Mesodermal cell (in vitro differentiated cells): ENCODE measurements at regions not wholly inside any gene's neighbourhood (a gene's known extent, or its start where the extent isn't known, plus 50 kb on each side); places are given as distances from the start of the nearest gene placed in this dataset.

Source experiments
- H3K27ac ChIP-seq: 2 replicates; pipeline ENCODE4 v1.7.0; 2013; ENCODE audit warnings: mild to moderate bottlenecking, low read depth, low read length, moderate library complexity; ENCODE audit not compliant: severe bottlenecking
- H3K36me3 ChIP-seq: 2 replicates; pipeline ENCODE4 v1.7.1; 2013; ENCODE audit warnings: mild to moderate bottlenecking, low read length, moderate library complexity; ENCODE audit not compliant: control insufficient read depth, insufficient read depth
- H3K4me1 ChIP-seq: one replicate; pipeline ENCODE4 v1.7.1; 2013; ENCODE audit warnings: mild to moderate bottlenecking, low read length; ENCODE audit not compliant: insufficient read depth, control insufficient read depth, poor library complexity, severe bottlenecking
- H3K4me3 ChIP-seq: 2 replicates; pipeline ENCODE4 v1.7.0; 2013; ENCODE audit warnings: low read length, control low read depth, mild to moderate bottlenecking; ENCODE audit not compliant: insufficient read depth, poor library complexity, severe bottlenecking; ENCODE audit errors: extremely low read depth
- H3K9me3 ChIP-seq: 2 replicates; pipeline ENCODE4 v1.7.1; 2013; ENCODE audit warnings: mild to moderate bottlenecking, low read length, moderate library complexity; ENCODE audit not compliant: control insufficient read depth
- WGBS, 2 experiments: methylation state at CpG; one replicate each; pipeline ENCODE4 v1.1.5; 2013; ENCODE audit warnings: missing lambda C conversion rate in 2 of 2; ENCODE audit not compliant: insufficient coverage in 2 of 2; 5-methylcytosine and 5-hydroxymethylcytosine counted together

DNA sequence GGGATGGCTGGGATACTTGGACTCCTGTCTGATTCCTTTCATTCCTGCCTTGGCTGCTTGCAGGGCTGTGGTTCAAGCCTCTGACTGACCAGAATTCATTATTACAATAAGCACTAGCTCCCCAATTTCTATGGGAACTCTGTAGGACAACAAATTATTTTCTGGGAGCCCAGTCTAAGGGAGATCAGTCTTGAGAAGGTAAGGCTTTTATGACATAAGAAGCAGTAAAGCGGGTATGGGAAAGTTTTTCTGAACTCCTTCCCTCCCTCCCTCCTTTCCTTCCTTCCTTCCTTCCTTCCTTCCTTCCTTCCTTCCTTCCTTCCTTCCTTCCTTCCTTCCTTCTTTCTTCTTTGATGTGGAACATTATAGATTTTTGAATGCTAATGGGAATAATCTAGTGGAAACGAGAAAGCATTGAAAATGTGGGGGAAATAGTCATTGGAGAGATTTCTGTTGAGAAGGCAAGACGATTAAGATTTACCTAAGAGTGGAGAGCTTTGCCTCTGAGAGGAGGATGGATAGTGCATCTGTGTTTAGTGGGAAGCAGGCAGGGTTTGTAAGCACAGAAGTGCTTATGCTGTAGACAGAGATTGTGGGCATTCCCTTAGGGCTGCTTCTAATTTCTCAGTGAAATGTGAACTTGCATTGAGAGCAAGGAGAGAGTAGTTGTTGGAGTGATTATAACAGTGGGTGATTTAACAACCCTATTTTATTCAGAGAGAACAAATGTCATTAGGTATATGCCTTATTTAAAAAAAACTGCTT is 201.5 kb downstream of the DNAJB9 start:
- no peak overlapping the region for H3K27ac ChIP-seq
- H3K9me3 ChIP-seq = no peaks in the 10 kb centered on the region
- WGBS, 2 experiments = 90 to 96% methylated on average over 2 of the region's 3 CpGs
- H3K4me3 ChIP-seq = no peak overlapping the region
- no peaks in the 10 kb centered on the region for H3K4me1 ChIP-seq
- H3K36me3 ChIP-seq = no peaks in the 10 kb centered on the region

DNA sequence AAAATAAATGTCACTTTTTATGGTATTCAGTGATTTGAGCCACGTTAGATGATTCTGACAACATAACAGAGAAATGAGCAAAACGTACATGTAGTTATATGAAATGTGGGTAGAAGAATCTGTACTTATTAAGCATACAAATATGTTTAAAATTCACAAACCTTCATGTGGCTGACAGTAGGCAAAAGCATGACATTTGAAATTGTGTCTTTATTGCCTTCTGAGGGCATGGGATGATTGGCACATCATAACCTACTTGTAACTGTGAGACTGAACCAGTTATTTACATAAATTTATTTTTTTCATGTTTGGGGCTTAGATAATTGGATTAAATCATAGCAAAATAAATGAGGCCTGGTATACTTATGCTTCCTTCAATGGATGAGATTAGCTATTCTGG is 202.2 kb downstream of the DNAJB9 start:
- Histone ChIP-seq H3K27ac (no peak overlapping the region), H3K4me1 (no peaks in the 10 kb centered on the region), H3K36me3 (no peaks in the 10 kb centered on the region), H3K4me3 (no peak overlapping the region), H3K9me3 (no peaks in the 10 kb centered on the region)
- no CpG with 5 or more reads among the region's 2 CpGs for WGBS, 2 experiments

GRCh38 chr7:108777966-108778365 is 208.3 kb downstream of the DNAJB9 start:
- Histone ChIP-seq H3K4me3 (no peak overlapping the region), H3K36me3 (no peaks in the 10 kb centered on the region), H3K27ac (no peak overlapping the region), H3K9me3 (no peaks in the 10 kb centered on the region), H3K4me1 (no peaks in the 10 kb centered on the region)
- 75% methylated on average over 1 of the region's 1 CpG; no CpG with 5 or more reads in 1 of the 2 experiments for WGBS, 2 experiments

DNA sequence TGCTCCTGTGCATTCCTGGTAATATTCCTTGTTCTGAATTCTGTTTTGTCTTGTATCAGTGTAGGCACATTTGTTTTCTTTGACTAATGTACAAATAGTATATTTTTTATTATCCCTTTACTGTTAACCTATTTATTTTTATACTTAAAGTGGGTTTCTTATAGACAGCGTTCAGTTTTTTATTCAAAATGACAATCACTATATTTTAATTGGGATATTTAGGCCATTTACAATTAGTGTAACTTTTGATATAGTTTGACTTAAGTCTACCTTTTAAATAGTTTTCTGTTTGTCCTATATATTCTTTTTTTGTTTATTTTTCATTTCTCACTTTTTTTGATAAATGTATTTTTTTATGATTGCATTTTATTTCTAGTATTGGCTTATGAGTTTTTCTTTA is 219.8 kb downstream of the DNAJB9 start:
- Histone ChIP-seq H3K4me3 (no peak overlapping the region), H3K4me1 (no peaks in the 10 kb centered on the region), H3K27ac (no peak overlapping the region), H3K36me3 (no peaks in the 10 kb centered on the region), H3K9me3 (no peaks in the 10 kb centered on the region)
- no CpG with 5 or more reads among the region's 1 CpG for WGBS, 2 experiments

DNA sequence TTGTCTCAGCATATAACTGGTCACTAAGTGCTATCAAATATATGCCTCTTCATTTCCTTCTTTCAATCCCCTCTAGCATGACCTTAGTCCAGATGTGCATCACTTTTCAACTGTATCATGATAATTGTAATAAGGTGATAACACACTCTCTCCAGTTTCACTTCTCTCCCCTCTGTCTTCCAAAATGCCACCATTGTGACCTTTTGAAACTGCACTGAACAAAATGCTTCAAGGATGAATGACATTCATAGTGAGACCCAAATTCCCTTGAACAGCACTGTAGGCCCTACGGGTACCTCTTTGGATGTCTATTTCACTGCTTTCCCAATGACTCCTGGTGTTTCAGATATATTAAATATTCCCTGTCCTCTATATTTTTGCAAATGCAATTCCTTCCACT is 224.8 kb downstream of the DNAJB9 start:
- Histone ChIP-seq H3K4me1 (no peaks in the 10 kb centered on the region), H3K9me3 (no peaks in the 10 kb centered on the region), H3K36me3 (no peaks in the 10 kb centered on the region), H3K4me3 (no peak overlapping the region), H3K27ac (no peak overlapping the region)
- 80 to 100% methylated on average over 1 of the region's 1 CpG for WGBS, 2 experiments

- Histone ChIP-seq H3K4me3 (no peak overlapping the region), H3K4me1 (no peaks in the 10 kb centered on the region), H3K9me3 (no peaks in the 10 kb centered on the region), H3K27ac (no peak overlapping the region), H3K36me3 (no peaks in the 10 kb centered on the region)
- WGBS, 2 experiments = no CpG with 5 or more reads among the region's 2 CpGs
Measured at GRCh38 chr7:108802650-108803049, 233.0 kb downstream of the DNAJB9 start.

GRCh38 chr7:108805808-108806397 is 236.2 kb downstream of the DNAJB9 start:
- Histone ChIP-seq H3K9me3 (no peaks in the 10 kb centered on the region), H3K36me3 (no peaks in the 10 kb centered on the region), H3K4me1 (no peaks in the 10 kb centered on the region), H3K4me3 (no peak overlapping the region), H3K27ac (no peak overlapping the region)
- WGBS, 2 experiments = 86 to 100% methylated on average over 1 to 2 of the region's 6 CpGs

GRCh38 chr7:108808549-108809266 is 239.0 kb downstream of the DNAJB9 start:
- no peaks in the 10 kb centered on the region for H3K36me3 ChIP-seq
- H3K4me1 ChIP-seq = no peaks in the 10 kb centered on the region
- H3K9me3 ChIP-seq = no peaks in the 10 kb centered on the region
- no CpG with 5 or more reads among the region's 1 CpG for WGBS, 2 experiments
- no peak overlapping the region for H3K4me3 ChIP-seq
- H3K27ac ChIP-seq = no peak overlapping the region

- no peak overlapping the region for H3K4me3 ChIP-seq
- no peaks in the 10 kb centered on the region for H3K9me3 ChIP-seq
- H3K36me3 ChIP-seq = no peaks in the 10 kb centered on the region
- H3K4me1 ChIP-seq = no peaks in the 10 kb centered on the region
- 80 to 100% methylated on average over 1 of the region's 2 CpGs for WGBS, 2 experiments
- no peak overlapping the region for H3K27ac ChIP-seq
Measured at GRCh38 chr7:108809356-108809755, 239.7 kb downstream of the DNAJB9 start.

DNA sequence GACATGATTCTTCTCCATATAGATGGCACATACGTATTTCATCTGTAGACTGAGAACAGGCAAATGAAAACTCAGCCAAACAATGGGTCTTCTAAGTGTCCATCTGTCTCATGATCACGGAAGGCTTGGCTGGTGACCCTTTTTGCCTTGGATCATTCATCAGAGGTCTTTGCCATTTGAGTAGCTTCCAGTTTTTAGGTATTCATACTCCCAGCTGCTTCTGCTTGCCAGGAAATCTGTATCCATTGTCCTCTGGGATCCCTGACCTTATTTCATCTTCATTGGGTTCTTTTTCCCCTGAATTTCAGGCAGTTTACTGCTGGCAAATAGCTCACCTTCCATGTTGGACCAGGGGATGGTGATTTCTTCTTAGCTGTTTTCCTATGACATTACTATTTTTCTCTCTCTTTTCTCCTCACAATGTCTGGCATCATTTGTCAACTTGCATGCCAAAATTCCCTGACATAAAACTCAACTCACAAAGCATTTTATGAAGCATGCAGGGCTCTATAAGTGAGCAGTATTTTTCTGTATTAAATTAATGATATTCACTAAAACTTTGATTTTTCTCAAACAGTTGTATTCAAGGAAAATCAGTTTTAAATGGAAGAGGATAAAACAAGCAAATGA is 241.2 kb downstream of the DNAJB9 start:
- Histone ChIP-seq H3K4me3 (no peak overlapping the region), H3K9me3 (no peaks in the 10 kb centered on the region), H3K27ac (no peak overlapping the region), H3K4me1 (no peaks in the 10 kb centered on the region), H3K36me3 (no peaks in the 10 kb centered on the region)
- 91% methylated on average over 2 of the region's 2 CpGs for WGBS, 2 experiments
